ENCODE measurements at regions not wholly inside any gene's neighbourhood (a gene's known extent, or its start where the extent isn't known, plus 50 kb on each side); places are given as distances from the start of the nearest gene placed in this dataset.

DNA sequence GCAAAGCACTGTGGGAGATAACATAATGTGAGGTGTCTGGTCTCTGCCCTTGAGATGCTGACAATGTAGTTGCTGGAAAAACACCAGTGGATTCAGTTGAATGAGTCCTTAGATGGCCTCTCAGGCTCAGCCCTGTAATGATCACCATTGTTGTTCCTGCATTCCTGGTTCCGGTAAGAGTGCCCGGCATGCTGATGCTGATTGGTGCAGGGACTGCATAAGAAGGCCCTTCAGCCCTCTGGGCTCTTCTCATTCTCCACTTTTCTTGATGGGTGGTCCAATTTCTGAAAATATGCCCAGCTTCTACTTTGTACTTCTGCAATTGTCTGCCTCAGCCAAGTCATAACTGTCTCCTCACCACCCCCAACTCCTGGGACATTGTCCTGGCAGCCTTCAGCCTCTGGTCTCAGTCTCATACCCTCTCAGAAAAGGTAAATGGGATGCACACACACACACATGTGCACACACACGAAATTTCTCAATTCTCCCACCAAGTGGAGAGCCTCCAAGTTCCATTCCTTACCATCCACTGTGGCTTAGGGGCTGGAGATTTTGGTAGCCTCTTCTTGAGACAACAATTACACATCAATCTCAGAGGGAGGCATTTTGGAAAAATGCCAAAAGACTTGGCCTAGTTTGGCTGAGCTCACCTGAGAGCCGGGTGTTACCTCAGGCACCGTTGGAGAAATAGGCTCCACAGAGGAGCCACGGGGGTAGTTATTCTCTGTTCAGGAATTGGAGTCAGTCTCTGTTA, 314.9 kb downstream of the RPS24 start:
- peak in 1 of 2 donors; percentile 1 for DNase-seq

DNA sequence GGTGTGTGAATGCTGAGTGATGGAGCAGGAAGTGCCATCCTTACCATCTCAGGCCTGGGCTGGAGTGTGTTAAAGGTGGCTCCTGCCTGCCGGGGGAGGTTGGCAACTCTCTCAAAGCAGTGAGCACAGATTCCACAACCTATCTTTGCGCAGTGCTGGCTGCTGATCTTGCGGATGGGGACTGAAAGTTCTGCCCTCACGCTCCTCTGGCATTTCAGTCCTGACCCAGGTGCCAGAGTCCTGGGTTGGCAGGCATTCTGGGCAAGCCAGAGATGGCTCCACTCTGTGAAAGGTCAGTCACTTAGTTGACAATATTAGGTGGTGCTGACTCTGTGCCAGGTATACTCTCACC, 315.5 kb downstream of the RPS24 start:
- DNase-seq, result peak in 1 of 2 donors; percentile 3

DNA sequence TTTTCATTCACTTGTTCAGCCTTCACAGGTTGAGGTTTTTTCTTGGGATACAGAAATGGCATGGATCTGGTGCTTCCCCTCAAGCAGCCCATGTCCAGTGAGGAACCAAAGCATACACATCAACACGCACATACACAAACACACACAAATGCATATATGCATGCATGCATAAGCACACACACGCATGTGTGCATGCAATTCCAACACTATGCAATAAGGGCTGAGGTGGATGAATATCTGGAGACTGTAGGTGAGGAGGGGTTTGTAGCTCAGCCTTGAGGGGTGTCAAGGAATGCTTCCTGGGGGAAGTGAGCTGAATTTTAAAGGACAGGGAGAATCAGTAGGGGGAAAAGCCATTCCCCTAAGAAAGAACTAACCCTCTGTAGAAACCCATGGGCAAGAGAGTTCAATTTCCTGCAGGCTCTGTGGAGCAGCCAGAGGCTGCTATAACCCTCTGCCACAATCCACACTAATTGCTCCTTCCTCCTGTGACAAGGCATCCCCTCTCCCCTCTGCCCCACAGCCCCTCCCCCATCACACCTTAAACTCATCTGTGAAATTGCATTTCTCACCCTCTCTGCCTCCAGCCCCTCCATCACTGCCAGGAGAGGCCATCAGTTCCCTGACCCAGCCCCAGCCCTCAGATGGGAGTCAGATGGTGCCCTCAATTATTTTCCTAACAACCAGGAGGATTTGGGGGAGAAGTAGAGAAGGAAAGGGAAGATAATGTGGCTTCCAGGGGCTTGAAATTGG, 316.4 kb downstream of the RPS24 start:
- no peak for DNase-seq

DNA sequence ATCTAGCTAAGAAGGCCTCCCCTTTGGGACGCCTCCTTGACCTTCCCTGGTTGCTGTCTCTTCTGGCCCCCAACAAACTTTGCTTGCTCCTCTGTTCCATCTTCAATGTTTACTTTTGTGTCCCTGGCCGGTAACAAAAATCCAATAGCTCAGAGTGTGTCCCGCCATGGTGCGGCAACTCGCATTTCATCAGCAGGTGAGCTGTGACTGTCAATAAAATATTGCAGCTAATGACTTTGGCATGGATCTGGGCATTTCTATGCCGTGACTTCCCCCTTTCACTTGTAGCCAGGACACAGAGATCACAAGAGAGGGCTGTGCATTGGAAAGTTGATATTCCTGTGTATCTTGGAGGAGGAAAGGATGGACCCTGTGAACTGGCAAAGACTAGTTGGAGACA, 317.6 kb downstream of the RPS24 start:
- no peak for DNase-seq

DNA sequence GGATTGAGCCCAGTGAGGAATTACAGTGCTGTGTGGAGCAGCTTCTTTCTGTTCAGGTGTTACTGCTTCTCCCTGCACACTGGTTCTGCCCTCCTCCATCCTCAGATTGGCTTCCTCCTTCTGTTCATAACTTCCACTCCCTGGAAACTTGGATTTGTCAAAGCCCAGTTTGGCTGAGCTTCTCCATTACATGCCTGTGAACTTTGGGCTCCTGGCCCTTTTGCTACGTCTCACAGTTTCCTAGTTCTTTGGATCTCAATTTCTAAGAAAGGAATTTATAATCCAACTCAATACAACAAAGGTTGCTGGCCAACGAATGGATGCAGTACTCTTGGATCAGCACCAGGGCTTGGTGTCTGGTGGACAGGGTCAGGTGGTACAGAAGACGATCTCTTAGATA, 318.1 kb downstream of the RPS24 start:
- DNase-seq, result no peak

DNA sequence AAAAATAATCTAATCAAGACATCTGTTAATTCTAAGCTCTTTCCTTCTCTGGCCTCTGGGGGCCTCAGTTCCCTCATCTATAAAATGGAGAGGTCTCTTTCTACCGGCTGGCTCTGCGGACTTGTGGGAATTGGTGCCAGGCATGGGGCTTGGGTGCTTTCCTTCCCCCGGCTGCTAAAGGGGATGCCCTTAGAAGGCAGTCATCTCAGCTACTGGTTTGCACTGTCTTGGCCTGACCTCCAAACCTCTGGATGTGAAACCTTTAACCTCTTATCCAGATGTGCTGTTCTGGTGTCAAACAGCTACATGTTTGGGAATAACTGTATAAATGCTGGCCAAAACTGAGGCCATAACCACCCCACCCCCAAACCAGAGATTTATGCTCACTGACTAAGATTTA, 320.0 kb downstream of the RPS24 start:
- no peak for DNase-seq

DNA sequence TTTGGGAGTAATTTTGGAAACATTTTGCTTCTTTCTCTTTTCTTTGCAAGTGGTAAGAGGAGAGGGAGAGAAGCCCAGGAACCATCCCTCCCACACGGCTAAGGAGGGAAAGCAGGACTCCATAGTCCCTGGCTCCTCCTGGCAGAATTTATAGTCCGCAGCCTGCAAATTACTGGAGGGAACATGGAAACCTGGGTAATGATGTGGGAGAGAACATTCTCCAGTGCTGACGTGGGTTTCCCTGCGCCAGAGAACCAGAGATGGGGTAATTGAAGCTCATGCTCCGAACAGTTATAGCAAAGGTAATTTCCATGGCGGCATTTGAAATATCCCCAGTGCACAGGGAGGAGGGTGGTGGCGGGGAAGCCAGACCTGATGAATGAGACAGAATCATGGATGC, 320.4 kb downstream of the RPS24 start:
- no peak for DNase-seq

DNA sequence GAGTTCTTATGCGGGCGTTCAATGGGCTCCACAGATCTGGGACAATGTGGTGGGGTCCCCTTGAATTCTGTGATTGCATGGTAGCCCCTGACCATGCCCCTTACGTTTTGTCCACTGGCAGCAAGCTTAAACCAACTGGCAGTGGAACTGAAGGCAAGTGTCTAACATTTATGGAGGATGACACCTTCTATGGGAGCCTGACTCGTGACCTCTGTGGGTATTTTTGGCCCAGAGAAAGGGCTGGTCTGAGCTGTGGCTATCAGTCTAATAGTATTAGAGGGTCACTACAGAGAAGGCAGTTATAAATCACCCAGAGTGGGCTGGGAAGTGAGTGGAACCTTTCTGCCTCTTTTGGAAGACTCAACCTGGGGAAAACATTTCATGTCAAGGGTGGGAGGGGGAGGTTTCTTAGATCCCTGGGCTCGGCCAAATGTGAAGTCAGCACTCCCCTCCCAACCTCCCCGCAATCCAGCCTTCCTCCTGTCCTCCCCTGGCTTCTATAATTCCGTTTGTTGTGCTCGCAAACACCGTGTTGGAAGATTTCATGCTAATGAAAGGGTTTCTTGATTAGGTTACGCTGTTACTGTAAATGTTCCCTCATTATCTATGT, 322.7 kb downstream of the RPS24 start:
- no peak for DNase-seq

DNA sequence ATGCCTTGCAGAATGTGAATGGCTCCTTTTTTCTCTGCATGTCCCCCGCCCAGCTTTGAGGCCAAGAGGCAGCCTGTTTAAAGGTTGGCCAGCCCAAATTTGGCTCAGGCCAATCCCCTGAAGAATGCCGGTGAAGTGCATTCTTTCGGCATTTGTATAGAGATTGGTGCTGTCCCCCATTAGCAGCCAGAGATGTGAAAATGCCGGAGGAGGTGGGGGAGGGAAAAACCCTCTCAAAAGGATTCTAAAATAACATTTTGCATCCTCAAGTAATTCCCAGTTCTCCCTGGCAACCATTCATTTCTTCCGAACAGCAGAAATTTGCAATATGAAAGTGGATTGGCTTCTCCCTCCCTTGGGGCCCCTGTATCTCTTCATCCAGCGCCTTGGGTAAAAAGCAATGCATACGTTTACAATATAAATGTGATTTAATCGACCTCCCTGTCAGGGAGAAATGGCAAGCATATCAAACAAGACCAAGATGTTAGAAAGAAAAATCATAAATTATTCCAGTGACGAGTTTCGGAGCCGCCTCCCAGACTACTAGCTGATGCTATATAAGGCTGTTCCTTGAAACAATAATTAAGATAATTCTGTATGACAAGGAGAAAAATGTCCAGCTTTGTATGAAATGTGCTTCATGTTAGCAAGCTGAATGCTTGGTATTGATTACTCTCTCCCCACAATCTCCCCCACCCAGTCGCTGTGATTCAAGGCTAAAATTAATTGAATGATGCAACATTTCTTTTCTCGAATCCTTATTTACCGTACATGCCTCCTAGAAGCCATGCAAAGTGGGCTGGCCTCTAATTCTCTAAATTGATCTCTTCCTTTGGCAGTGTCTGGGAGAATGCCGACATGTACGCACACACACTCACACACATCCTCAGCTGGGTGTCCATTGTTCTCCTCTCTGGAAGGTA, 323.7 kb downstream of the RPS24 start:
- no peak for DNase-seq

DNA sequence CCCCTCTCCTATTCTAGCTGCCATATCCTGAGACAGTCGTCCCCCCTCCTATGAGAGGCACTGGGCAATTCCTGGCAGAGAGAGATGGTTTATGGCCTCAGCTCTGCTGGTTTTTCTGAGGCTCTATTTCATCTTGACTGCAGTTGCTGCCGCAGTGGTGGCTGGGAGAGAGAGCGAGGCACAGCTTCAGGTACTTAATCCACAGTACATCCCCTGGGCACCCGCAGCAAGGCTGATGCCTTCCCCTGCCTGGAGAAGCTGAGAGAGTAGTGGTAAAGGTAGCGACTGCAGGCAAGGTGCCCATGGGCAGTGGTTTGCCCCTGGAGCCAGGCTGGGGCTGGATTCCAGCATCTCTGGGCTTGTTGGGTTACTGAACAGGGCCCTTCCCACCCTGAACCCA, 324.7 kb downstream of the RPS24 start:
- no peak for DNase-seq

DNA sequence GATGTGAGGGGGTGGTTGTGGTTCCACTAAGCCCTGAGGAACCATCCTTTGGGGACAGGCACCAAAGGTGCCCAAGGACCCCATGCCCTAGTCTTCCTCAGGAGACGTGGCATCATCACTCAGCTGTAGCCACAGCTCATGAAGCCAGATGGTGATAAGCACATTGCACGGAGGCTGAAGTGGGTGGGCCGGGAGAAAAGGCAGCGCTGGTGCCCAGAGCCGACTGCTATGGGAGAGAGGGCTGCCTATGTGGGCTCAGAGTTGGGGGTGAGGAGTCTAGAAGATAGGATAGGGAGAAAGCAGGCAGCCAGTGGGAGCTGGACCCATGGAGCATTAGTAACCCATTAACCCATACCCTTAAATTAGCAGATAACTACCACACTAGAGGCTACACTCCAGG, 325.3 kb downstream of the RPS24 start:
- no peak for DNase-seq

DNA sequence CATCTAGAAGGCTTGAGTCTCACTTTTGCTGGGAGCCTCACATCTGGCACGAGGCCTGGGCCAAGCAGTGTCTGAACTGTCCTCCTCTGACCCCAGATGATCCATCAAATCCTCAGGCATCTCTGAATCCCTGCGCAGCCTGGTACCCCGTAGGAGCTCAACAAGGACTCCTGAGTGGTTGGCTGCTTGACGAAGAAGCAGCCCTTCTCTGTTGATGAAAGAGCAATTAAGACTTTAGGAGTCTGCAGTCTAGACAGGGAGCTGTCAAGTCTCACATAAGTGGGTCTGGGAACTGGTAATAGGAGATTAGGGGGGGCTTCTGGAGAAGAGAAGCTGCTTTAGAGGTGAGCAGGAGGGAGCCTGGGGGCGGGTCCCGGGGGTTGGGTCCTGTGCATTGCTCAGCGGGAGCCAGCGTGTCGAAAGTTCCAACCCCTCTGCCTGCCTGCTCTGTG, 326.0 kb downstream of the RPS24 start:
- no peak for DNase-seq

DNA sequence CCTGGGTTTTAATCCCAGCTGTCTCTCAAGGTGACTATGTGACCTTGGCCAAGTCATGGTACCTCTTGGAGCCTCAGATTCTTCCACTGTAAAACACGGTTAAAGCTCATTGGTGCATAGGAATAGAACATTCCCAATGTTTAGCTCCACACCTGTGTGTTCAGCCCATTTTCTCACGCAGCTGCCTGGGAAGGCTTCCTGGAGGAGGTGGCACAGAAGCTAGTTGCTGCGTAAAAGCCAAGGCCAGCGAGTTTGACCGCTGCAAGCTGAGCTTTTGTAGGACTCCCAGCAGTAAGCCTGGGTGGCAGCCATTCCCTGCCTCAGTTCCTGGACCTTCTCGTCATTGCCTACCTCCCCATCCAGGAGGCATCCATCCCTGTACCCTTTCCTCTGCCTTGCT, 326.6 kb downstream of the RPS24 start:
- DNase-seq, result no peak

DNA sequence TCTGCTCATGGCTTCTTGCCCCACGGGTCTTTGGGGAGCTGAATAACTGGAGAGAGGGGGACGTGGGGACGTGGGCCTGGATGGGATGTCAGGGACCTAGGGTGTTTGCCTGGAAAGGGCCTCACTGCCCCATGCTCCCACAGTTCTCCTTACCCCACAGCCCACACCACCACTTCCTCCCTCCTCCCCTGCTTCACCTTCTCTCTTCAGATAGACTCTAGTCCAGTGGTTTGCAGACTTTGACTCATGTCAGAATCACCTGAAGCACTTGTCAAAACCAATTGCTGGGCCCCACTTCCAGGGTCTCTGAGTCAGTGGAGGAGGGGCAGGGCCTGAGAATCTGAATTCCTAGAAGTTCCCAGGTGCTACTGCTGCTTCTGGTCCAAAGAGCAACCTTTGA, 327.4 kb downstream of the RPS24 start:
- no peak for DNase-seq

DNA sequence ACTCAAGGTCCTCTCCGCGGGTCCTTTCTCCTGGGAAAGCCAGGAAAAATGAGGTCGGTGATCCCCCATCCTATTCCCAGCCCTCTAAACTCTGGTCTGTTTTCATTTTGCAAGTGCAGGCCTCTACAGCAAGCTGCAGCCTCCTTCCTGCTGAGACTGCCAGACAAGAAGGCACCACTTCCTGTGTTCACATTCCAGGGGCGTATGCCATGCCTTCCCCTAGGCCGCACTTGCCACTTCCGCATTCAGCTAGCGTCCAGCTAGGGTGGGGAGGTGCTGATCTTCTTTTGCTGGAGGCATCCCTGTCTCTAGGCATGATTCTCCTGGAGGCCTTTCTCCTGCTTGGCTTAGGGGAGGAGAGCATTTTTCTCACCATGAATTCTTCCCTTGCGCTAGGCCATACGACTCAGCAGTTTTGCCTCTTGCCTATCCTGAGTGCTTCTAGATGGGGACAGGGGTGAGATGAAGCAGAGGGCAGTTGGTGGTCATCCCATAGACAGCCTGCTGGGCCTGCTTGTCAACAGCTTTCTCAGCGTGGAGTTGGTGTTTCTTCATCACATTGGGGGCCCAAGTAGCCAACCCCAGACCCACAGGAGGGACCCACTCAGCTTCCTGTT, 328.9 kb downstream of the RPS24 start:
- DNase-seq, result peak in 1 of 2 donors; percentile 17

DNA sequence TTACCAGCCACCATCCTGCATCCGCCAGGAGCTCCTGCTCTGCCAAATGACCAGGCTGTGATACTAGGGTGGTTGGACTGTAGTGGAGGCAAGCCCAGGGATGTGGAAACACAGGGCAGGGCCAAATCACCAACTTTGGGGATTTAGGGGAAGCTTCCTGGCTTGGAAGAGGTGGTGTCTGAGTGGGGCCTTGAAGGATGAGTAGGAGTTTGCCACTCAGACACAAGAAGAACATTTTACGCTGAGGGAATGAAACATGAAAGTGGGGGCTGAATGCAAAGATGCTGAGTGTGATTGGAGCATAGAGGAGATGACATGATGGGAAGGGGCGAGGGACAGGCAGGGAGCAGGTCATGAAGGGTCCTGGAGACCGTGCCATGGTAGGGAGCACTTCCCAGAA, 329.5 kb downstream of the RPS24 start:
- DNase-seq, result no peak

DNA sequence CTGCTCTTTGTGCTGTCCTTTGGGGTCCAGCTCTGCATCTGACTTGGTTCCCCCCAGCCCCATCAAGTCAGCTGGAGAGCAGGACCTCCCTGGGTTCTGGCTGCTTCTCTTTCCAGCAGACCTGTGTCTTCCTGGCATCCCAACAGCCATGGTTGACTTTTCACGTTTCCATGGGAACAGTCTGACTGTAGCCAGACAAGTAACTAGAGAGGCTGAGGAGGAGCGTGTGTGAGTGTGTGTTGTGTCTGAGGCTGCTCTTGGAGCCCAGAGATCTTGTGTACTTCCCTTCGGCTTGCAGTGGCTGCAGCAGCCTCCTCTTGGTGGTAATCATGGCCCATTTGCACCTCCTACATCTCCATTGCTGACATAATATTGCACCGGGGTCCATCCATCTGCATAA, 332.0 kb downstream of the RPS24 start:
- DNase-seq, result no peak

DNA sequence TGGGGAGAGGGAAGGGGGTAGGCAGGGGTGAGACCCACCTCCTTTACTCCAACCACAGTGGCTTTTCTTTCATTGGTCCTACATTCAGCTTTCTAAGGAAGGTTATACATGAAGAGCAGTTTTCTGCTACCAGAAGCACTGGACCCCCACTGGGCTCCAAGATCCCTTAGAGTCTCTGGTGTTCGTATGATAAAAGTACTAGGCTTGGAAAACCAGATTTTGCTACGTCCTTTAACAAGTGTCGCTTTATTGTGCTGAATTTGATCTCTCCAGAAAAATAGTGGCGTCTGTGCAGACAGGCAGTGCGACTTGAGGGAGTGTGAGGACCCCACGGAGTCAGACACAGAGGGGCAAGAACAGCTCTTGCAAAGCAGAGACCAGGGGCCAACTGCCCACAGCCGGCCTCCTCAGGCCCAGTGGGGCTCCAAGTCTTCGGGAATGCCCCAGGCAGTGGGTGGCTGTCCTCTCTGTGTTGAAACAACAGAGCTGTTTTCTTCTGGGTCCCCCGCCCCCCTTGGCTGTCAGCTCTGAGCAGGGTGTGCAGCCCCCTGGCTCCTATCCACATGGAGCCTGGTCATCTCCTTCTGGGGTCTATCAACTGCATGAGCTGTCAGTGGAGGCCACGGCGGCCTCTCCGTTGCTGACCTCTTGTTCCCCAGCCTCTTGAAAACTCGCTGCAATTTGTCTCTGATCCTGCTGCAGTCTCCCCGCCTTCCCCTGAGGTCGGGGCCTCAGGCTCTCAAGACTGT, 333.2 kb downstream of the RPS24 start:
- DNase-seq, result no peak

DNA sequence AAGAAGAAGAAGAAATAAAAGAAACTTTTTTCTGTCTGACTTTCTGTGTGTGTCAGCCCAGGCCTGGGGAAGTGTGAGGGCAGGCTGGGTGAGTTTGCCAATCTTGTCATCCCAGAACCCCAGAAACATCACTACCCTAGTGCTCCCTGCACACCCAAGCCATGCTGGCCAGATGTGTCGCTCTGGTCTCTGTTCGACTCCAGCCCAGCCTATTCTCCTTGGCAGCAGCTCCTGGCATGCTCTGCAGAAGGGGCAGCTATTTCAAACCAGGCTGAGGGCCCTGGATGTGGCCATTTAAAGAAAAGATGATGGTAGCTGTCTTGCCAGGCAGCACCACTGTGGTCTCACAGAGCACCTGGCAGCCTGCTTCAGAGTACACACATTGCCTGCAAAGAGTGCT, 334.1 kb downstream of the RPS24 start:
- no peak for DNase-seq

DNA sequence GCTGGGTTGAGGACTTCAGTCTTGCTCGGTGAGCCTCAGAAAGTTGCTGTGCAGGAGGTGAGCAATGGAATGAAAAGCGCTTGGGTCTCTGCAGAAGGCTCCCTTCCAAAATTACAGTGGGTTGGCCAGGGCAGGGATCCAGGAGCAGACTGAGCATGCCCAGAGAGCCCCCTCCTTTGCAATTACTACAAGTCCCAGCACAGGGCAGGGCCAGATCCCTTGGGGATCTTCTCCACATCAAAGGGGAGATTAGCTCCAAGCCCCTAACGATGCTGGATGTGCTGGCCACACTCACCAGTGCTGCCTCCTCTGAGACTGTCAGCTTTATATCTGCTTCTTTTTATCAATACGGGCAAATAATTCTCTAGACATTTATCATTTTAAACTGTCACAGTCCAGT, 337.5 kb downstream of the RPS24 start:
- DNase-seq, result no peak

DNA sequence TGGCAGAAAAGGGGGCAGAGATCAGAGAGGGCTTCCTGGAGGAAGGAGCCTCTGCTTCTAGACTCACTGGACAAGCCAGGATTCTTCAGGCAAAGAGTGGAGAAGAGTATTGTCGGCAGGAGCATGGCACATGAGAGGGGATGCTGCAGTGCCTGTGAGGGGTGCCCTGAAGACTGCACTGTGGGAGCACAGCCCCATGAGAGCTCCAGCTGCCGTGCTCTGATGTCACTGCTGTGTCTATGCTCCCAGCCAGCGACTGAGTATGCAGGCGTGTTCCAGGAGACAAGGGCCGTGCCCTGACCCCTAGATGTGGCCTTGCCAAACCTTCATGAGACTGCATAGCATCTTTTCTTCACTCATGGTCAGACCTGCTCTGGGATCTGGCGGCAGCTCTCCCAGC, 339.1 kb downstream of the RPS24 start:
- no peak for DNase-seq
